ENCODE measurements at regions not wholly inside any gene's neighbourhood (a gene's known extent, or its start where the extent isn't known, plus 50 kb on each side); places are given as distances from the start of the nearest gene placed in this dataset.

DNA sequence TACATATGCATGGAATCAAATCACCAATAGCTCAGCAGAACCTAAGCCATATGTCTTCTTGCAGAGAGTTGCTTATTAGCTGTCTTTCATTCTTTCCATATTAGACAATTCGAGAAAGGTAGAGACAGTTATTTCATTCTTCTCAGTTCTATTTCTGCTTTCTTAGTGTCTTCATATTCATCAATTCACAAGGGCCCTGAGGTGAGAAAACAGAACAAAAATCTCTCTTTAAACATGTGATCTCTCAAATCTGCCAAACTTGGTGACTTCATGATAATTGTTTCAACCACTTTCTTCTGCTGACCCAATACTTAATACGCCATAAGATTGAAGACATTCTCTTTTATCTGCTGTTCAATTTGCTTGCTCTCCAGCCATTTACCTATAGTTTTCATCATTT is 229.7 kb upstream of the MARCKS start:
- no peak for TF ChIP-seq POLR2A (IDR thresholded peaks at IDR 0.05)
- TF ChIP-seq, protein P1, sequence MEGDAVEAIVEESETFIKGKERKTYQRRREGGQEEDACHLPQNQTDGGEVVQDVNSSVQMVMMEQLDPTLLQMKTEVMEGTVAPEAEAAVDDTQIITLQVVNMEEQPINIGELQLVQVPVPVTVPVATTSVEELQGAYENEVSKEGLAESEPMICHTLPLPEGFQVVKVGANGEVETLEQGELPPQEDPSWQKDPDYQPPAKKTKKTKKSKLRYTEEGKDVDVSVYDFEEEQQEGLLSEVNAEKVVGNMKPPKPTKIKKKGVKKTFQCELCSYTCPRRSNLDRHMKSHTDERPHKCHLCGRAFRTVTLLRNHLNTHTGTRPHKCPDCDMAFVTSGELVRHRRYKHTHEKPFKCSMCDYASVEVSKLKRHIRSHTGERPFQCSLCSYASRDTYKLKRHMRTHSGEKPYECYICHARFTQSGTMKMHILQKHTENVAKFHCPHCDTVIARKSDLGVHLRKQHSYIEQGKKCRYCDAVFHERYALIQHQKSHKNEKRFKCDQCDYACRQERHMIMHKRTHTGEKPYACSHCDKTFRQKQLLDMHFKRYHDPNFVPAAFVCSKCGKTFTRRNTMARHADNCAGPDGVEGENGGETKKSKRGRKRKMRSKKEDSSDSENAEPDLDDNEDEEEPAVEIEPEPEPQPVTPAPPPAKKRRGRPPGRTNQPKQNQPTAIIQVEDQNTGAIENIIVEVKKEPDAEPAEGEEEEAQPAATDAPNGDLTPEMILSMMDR (IDR thresholded peaks at IDR 0.05), result no peak

Data from esophagus squamous epithelium (tissue), 4 donors.